ENCODE measurements at regions not wholly inside any gene's neighbourhood (a gene's known extent, or its start where the extent isn't known, plus 50 kb on each side); places are given as distances from the start of the nearest gene placed in this dataset.
"Not testable (repeated sequence)": the region's sequence is repeated elsewhere in the genome, so short reads cannot be mapped to it uniquely, and the experiment has no call there.

- Mint-ChIP-seq H3K4me3 (no peak overlapping the region), H3K27ac (no peak overlapping the region), H3K9me3 (peaks cover 9% of the 10 kb centered on the region), H3K27me3 (peaks cover 15% of the 10 kb centered on the region), H3K4me1 (peaks cover 1% of the 10 kb centered on the region), H3K36me3 (peaks cover 4% of the 10 kb centered on the region)
- DNase-seq (no peak), ATAC-seq (ENCODE audit: low read depth) (no peak)
- POLR2A ChIA-PET = no interaction called here
Observed at GRCh38 chr2:234187646-234188174, 137.2 kb downstream of the SPP2 start.

GRCh38 chr2:234181121-234181520 is 130.6 kb downstream of the SPP2 start:
- ATAC-seq (ENCODE audit: low read depth) = no peak
- Mint-ChIP-seq H3K9me3 (peaks cover 1% of the 10 kb centered on the region), H3K27ac (no peak overlapping the region), H3K27me3 (peaks cover 29% of the 10 kb centered on the region), H3K4me3 (no peak overlapping the region), H3K4me1 (no peaks in the 10 kb centered on the region), H3K36me3 (peaks cover 4% of the 10 kb centered on the region)
- no peak for DNase-seq
- POLR2A ChIA-PET = no interaction called here

- POLR2A ChIA-PET = no interaction called here
Observed at GRCh38 chr2:234179031-234179363, 128.5 kb downstream of the SPP2 start.

GRCh38 chr2:234178330-234179030 is 128.0 kb downstream of the SPP2 start:
- POLR2A ChIA-PET = no interaction called here
- Mint-ChIP-seq H3K36me3 (peaks cover 2% of the 10 kb centered on the region), H3K4me1 (no peaks in the 10 kb centered on the region), H3K27me3 (peaks cover 28% of the 10 kb centered on the region), H3K4me3 (no peak overlapping the region), H3K9me3 (peaks cover 1% of the 10 kb centered on the region), H3K27ac (no peak overlapping the region)
- DNase-seq = no peak
- ATAC-seq (ENCODE audit: low read depth) = no peak

More at GRCh38 chr2:234179031-234179363, 128.5 kb downstream of the SPP2 start:
- Mint-ChIP-seq H3K36me3 (peaks cover 3% of the 10 kb centered on the region), H3K4me1 (no peaks in the 10 kb centered on the region), H3K9me3 (peaks cover 1% of the 10 kb centered on the region), H3K27ac (no peak overlapping the region), H3K4me3 (no peak overlapping the region), H3K27me3 (peaks cover 29% of the 10 kb centered on the region)
- ATAC-seq (ENCODE audit: low read depth) (no peak), DNase-seq (no peak)

GRCh38 chr2:234175649-234176048 is 125.1 kb downstream of the SPP2 start:
- POLR2A ChIA-PET = no interaction called here
- no peak for ATAC-seq (ENCODE audit: low read depth)
- Mint-ChIP-seq H3K4me1 (peaks cover 3% of the 10 kb centered on the region), H3K9me3 (peaks cover 1% of the 10 kb centered on the region), H3K4me3 (no peak overlapping the region), H3K27me3 (peaks cover 19% of the 10 kb centered on the region), H3K36me3 (peaks cover 2% of the 10 kb centered on the region), H3K27ac (no peak overlapping the region)
- no peak for DNase-seq

- POLR2A ChIA-PET = no interaction called here
- peaks cover 2% of the 10 kb centered on the region for H3K36me3 Mint-ChIP-seq
- H3K4me3 Mint-ChIP-seq = no peak overlapping the region
- no peak for DNase-seq
- no peak for ATAC-seq (ENCODE audit: low read depth)
- H3K27me3 Mint-ChIP-seq = peaks cover 18% of the 10 kb centered on the region
- peaks cover 1% of the 10 kb centered on the region for H3K9me3 Mint-ChIP-seq
- H3K27ac Mint-ChIP-seq = no peak overlapping the region
- H3K4me1 Mint-ChIP-seq = peaks cover 3% of the 10 kb centered on the region
Observed at GRCh38 chr2:234174742-234175141, 124.2 kb downstream of the SPP2 start.

- Mint-ChIP-seq H3K27me3 (peaks cover 9% of the 10 kb centered on the region), H3K36me3 (no peaks in the 10 kb centered on the region), H3K9me3 (peaks cover 1% of the 10 kb centered on the region), H3K27ac (no peak overlapping the region), H3K4me3 (no peak overlapping the region), H3K4me1 (peaks cover 3% of the 10 kb centered on the region)
- ATAC-seq (ENCODE audit: low read depth) (no peak), DNase-seq (no peak)
- POLR2A ChIA-PET = no interaction called here
Observed at GRCh38 chr2:234172532-234172931, 122.0 kb downstream of the SPP2 start.

GRCh38 chr2:234172066-234172465 is 121.6 kb downstream of the SPP2 start:
- no peak for DNase-seq
- Mint-ChIP-seq H3K9me3 (peaks cover 1% of the 10 kb centered on the region), H3K27ac (no peak overlapping the region), H3K4me1 (peaks cover 3% of the 10 kb centered on the region), H3K27me3 (peaks cover 9% of the 10 kb centered on the region), H3K36me3 (no peaks in the 10 kb centered on the region), H3K4me3 (no peak overlapping the region)
- POLR2A ChIA-PET = no interaction called here
- ATAC-seq (ENCODE audit: low read depth) = no peak

- H3K4me3 Mint-ChIP-seq = no peak overlapping the region
Observed at GRCh38 chr2:234171666-234172065, 121.2 kb downstream of the SPP2 start.

GRCh38 chr2:234169674-234170073 is 119.2 kb downstream of the SPP2 start:
- POLR2A ChIA-PET = interaction anchor here (0.6 kb wide), 1 partner anchor 37 kb away, joined by 5 read pairs; no protein-coding TSS in a partner anchor
- DNase-seq (no peak), ATAC-seq (ENCODE audit: low read depth) (no peak)
- no peaks in the 10 kb centered on the region for H3K36me3 Mint-ChIP-seq
- peaks cover 10% of the 10 kb centered on the region for H3K4me1 Mint-ChIP-seq
- H3K27ac Mint-ChIP-seq = no peak overlapping the region
- H3K27me3 Mint-ChIP-seq = peaks cover 7% of the 10 kb centered on the region
- no peak overlapping the region for H3K4me3 Mint-ChIP-seq
- H3K9me3 Mint-ChIP-seq = no peaks in the 10 kb centered on the region

More at GRCh38 chr2:234171666-234172065, 121.2 kb downstream of the SPP2 start:
- POLR2A ChIA-PET = no interaction called here
- no peak overlapping the region for H3K27ac Mint-ChIP-seq
- no peaks in the 10 kb centered on the region for H3K36me3 Mint-ChIP-seq
- H3K9me3 Mint-ChIP-seq = peaks cover 1% of the 10 kb centered on the region
- H3K4me1 Mint-ChIP-seq = peaks cover 3% of the 10 kb centered on the region
- peaks cover 9% of the 10 kb centered on the region for H3K27me3 Mint-ChIP-seq
- DNase-seq = no peak
- no peak for ATAC-seq (ENCODE audit: low read depth)

- H3K4me3 Mint-ChIP-seq; POLR2A ChIA-PET; H3K36me3 Mint-ChIP-seq; H3K27ac Mint-ChIP-seq; H3K9me3 Mint-ChIP-seq; ATAC-seq (ENCODE audit: low read depth); DNase-seq; H3K27me3 Mint-ChIP-seq: not testable (repeated sequence)
- peaks cover 14% of the 10 kb centered on the region for H3K4me1 Mint-ChIP-seq
Observed at GRCh38 chr2:234168605-234169570, 118.4 kb downstream of the SPP2 start.

GRCh38 chr2:234166531-234166930 is 116.0 kb downstream of the SPP2 start:
- POLR2A ChIA-PET = no interaction called here
- DNase-seq = no peak
- Mint-ChIP-seq H3K36me3 (no peaks in the 10 kb centered on the region), H3K4me1 (peaks cover 19% of the 10 kb centered on the region), H3K9me3 (no peaks in the 10 kb centered on the region), H3K27ac (no peak overlapping the region), H3K4me3 (no peak overlapping the region), H3K27me3 (peaks cover 3% of the 10 kb centered on the region)
- ATAC-seq (ENCODE audit: low read depth) = no peak

GRCh38 chr2:234165421-234165820 is 114.9 kb downstream of the SPP2 start:
- POLR2A ChIA-PET = no interaction called here
- no peaks in the 10 kb centered on the region for H3K36me3 Mint-ChIP-seq
- no peaks in the 10 kb centered on the region for H3K9me3 Mint-ChIP-seq
- no peak overlapping the region for H3K4me3 Mint-ChIP-seq
- ATAC-seq (ENCODE audit: low read depth) (no peak), DNase-seq (no peak)
- H3K4me1 Mint-ChIP-seq = peaks cover 16% of the 10 kb centered on the region
- H3K27ac Mint-ChIP-seq = no peak overlapping the region
- H3K27me3 Mint-ChIP-seq = no peaks in the 10 kb centered on the region

Measured in activated naive CD8-positive, alpha-beta T cell treated with anti-CD3 and anti-CD28 coated beads, Interleukin-2, amount 10 ng/mL, durations not matched to agents 7 days and 5 days (primary cell).